Sigmoid colon (tissue), 4 donors: ENCODE measurements at regions not wholly inside any gene's neighbourhood (a gene's known extent, or its start where the extent isn't known, plus 50 kb on each side); places are given as distances from the start of the nearest gene placed in this dataset.
"Not testable (repeated sequence)": the region's sequence is repeated elsewhere in the genome, so short reads cannot be mapped to it uniquely, and the experiment has no call there.

Source experiments
- EP300 ChIP-seq, 4 donors: sonication (generic); formaldehyde crosslinking; IDR thresholded peaks; one replicate each; pipeline ENCODE4 v1.6.1; 2017; ENCODE audit warnings: antibody characterized with exemption in 4 of 4
- POLR2A ChIP-seq, 2 donors: fragments of 450-650 bp; IDR thresholded peaks; one replicate each; pipeline ENCODE4 v1.6.1; 2016; ENCODE audit warnings: antibody characterized with exemption in 2 of 2, mild to moderate bottlenecking in 2 of 2, moderate library complexity in 2 of 2
- TF ChIP-seq, protein P1 (sequence below), 4 experiments: fragments of 450-650 bp in 3 of 4; fragments of 200-600 bp in 1 of 4; IDR thresholded peaks; one replicate each; pipeline ENCODE4 v1.5.1; 2016 to 2019; ENCODE audit warnings: antibody characterized with exemption in 4 of 4, mild to moderate bottlenecking in 3 of 4, moderate library complexity in 2 of 4

DNA sequence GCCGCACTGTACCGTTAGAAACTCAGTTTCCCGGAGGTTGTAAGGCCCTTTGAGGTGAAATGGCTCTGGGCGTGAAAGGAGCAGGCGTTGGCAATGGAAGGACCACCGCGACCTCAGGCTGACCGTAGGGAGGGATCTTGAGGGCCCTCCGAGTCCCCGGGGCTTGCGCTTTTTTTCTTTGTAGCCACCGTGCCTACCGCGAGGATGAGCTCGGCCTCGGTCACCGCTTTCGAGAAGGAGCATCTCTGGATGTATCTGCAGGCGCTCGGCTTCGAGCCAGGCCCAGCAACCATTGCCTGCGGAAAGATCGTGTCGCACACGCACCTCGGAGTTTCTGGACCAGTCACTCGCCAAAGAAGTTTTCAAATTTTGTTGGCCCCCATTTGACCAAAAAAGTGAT, 151.8 kb downstream of the POM121L12 start:
- TF ChIP-seq, protein P1, sequence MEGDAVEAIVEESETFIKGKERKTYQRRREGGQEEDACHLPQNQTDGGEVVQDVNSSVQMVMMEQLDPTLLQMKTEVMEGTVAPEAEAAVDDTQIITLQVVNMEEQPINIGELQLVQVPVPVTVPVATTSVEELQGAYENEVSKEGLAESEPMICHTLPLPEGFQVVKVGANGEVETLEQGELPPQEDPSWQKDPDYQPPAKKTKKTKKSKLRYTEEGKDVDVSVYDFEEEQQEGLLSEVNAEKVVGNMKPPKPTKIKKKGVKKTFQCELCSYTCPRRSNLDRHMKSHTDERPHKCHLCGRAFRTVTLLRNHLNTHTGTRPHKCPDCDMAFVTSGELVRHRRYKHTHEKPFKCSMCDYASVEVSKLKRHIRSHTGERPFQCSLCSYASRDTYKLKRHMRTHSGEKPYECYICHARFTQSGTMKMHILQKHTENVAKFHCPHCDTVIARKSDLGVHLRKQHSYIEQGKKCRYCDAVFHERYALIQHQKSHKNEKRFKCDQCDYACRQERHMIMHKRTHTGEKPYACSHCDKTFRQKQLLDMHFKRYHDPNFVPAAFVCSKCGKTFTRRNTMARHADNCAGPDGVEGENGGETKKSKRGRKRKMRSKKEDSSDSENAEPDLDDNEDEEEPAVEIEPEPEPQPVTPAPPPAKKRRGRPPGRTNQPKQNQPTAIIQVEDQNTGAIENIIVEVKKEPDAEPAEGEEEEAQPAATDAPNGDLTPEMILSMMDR (IDR thresholded peaks at IDR 0.05): not testable (repeated sequence)
- TF ChIP-seq POLR2A, EP300 (IDR thresholded peaks at IDR 0.05): not testable (repeated sequence)
